GM12878 (cell line): ENCODE measurements at regions not wholly inside any gene's neighbourhood (a gene's known extent, or its start where the extent isn't known, plus 50 kb on each side); places are given as distances from the start of the nearest gene placed in this dataset.

Experiments used
- ATAC-seq: fragments of 200-7000 bp; cut with Tn5 transposase; 3 replicates; pipeline ENCODE4 v1.9.1; 2020; ENCODE audit warnings: mild to moderate bottlenecking, moderate library complexity
- BruUV-seq: library from RNA; stranded (reverse); fragments of 400-500 nt; replicated peaks from 2 replicates; lab custom pipeline; 2021; lab: Mats Ljungman, UMichigan
- CTCF ChIA-PET: fragments of 300-600 bp; sonication (Branson Sonifier 250); formaldehyde crosslinking; extraction: SDS; loops from one replicate; lab custom pipeline; 2021; ENCODE audit warnings: inconsistent platforms; lab: Yijun Ruan, JAX
- POLR2A ChIA-PET: fragments of 350-600 bp; formaldehyde crosslinking; extraction: SDS; loops from one replicate; lab custom pipeline; 2021; ENCODE audit warnings: inconsistent platforms; lab: Charles Lee
- RAD21 ChIA-PET: fragments of 300-600 bp; sonication (Branson Sonifier 250); formaldehyde crosslinking; loops from one replicate; lab custom pipeline; 2023; ENCODE audit warnings: antibody characterized with exemption; ENCODE audit not compliant: unreplicated experiment; lab: Charles Lee
- SMC1A ChIA-PET: fragments of 300-600 bp; sonication (Branson Sonifier 250); formaldehyde crosslinking; loops from one replicate; lab custom pipeline; 2023; ENCODE audit not compliant: unreplicated experiment, uncharacterized antibody; lab: Charles Lee
- DNase-seq: peaks from one replicate; pipeline ENCODE4 v3.0.0-alpha.2; 2011; ENCODE audit warnings: low read depth, low spot score
- FAIRE-seq: peaks from 3 replicates; lab custom pipeline; 2011; peaks lifted over from hg19 to GRCh38; lab: Jason Lieb, UNC
- H2AFZ ChIP-seq: 2 replicates; pipeline ENCODE4 v1.6.0; 2011; ENCODE audit warnings: low read depth, low read length, control low read depth; ENCODE audit not compliant: control insufficient read depth
- H3K27ac ChIP-seq: 2 replicates; pipeline ENCODE4 v1.5.1; 2011; ENCODE audit warnings: control low read depth; ENCODE audit not compliant: control insufficient read depth, insufficient read depth
- H3K27me3 ChIP-seq, 2 experiments: replicated peaks in 1 of 2; 2 replicates each; pipeline versions ENCODE4 v1.6.0 to v1.6.1; 2011; ENCODE audit warnings: low read length in 1 of 2; ENCODE audit not compliant: control insufficient read depth in 2 of 2, insufficient read depth in 2 of 2
- H3K36me3 ChIP-seq, 2 experiments: 2 replicates each; pipeline ENCODE4 v1.5.1; 2011; ENCODE audit warnings: low read length in 1 of 2; ENCODE audit not compliant: control insufficient read depth in 2 of 2, insufficient read depth in 2 of 2
- H3K4me1 ChIP-seq: 2 replicates; pipeline ENCODE4 v1.6.1; 2011; ENCODE audit warnings: mild to moderate bottlenecking, low read length, moderate library complexity, mixed read lengths; ENCODE audit not compliant: control insufficient read depth, insufficient read depth
- H3K4me2 ChIP-seq: 2 replicates; pipeline ENCODE4 v1.6.0; 2011; ENCODE audit warnings: control low read depth; ENCODE audit not compliant: control insufficient read depth, insufficient read depth
- H3K4me3 ChIP-seq: fragments of 200-600 bp; sonication (generic); 2 replicates; pipeline ENCODE4 v1.5.1; 2016
- H3K79me2 ChIP-seq: 2 replicates; pipeline ENCODE4 v1.6.0; 2011; ENCODE audit warnings: low read length; ENCODE audit not compliant: control insufficient read depth, insufficient read depth
- H3K9ac ChIP-seq: 2 replicates; pipeline ENCODE4 v1.8.0; 2011; ENCODE audit warnings: low read length, control low read depth, mixed read lengths; ENCODE audit not compliant: control insufficient read depth, insufficient read depth
- H3K9me3 ChIP-seq: replicated peaks from 3 replicates; pipeline ENCODE4 v1.5.1; 2011; ENCODE audit warnings: mild to moderate bottlenecking, low read length; ENCODE audit not compliant: control insufficient read depth, insufficient read depth
- H4K20me1 ChIP-seq: 2 replicates; pipeline ENCODE4 v1.6.0; 2011; ENCODE audit not compliant: control insufficient read depth, insufficient read depth
- ASH2L ChIP-seq: fragments of 300-600, 200-600 bp; sonication (generic); IDR thresholded peaks from 2 replicates; pipeline ENCODE4 v1.6.1; 2017; ENCODE audit warnings: low read depth, mild to moderate bottlenecking, borderline replicate concordance
- BCLAF1 ChIP-seq: fragments of 450-650 bp; IDR thresholded peaks from 2 replicates; pipeline ENCODE4 v1.6.1; 2017; ENCODE audit warnings: antibody characterized with exemption, mild to moderate bottlenecking, moderate library complexity
- GABPA ChIP-seq: IDR thresholded peaks from 2 replicates; pipeline ENCODE4 v1.6.1; 2014; ENCODE audit warnings: antibody characterized with exemption, low read depth, mild to moderate bottlenecking, inconsistent platforms
- PML ChIP-seq: IDR thresholded peaks from 2 replicates; pipeline ENCODE4 v1.6.1; 2012; ENCODE audit warnings: low read length, inconsistent platforms
- SP1 ChIP-seq: IDR thresholded peaks from one replicate; pipeline ENCODE4 v1.6.1; 2011; ENCODE audit warnings: low read depth, low read length
- ZBTB4 ChIP-seq: fragments of 450-650 bp; formaldehyde crosslinking; IDR thresholded peaks from 2 replicates; pipeline ENCODE4 v1.4.0; 2022; ENCODE audit warnings: mild to moderate bottlenecking, moderate library complexity
- ZNF207 ChIP-seq: fragments of 450-650 bp; IDR thresholded peaks from 2 replicates; pipeline ENCODE4 v1.6.1; 2014; ENCODE audit warnings: antibody characterized with exemption, mild to moderate bottlenecking, borderline replicate concordance
- ZNF384 ChIP-seq: IDR thresholded peaks from 2 replicates; pipeline ENCODE4 v1.6.1; 2012; ENCODE audit warnings: low read depth, mild to moderate bottlenecking, low read length, improper control_type of control experiment, borderline replicate concordance
- WGBS: methylation state at CpG from one replicate; pipeline ENCODE4 v1.1.6; 2016; ENCODE audit warnings: low lambda C conversion rate; ENCODE audit not compliant: insufficient replicate concordance, insufficient coverage; ENCODE audit errors: missing lambda C conversion rate; 5-methylcytosine and 5-hydroxymethylcytosine counted together
- in situ Hi-C: fragments of 300-500 bp; cut with MboI; formaldehyde crosslinking; loops from 9 replicates; pipeline ENCODE4 v1.14.3; 2018; ENCODE audit warnings: mixed read lengths
- intact Hi-C: fragments of 100-400 bp; cut with micrococcal nuclease; formaldehyde crosslinking; loops from one replicate; pipeline ENCODE4 v1.14.2; 2022; ENCODE audit not compliant: unreplicated experiment

- H3K9ac ChIP-seq, result no peak overlapping the region
- H3K4me2 ChIP-seq, result no peak overlapping the region
- FAIRE-seq (no peak), DNase-seq (no peak), ATAC-seq (no peak; the same call in 2 of the 3 replicates)
- intact Hi-C loops, result no loop called here
- H3K4me3 ChIP-seq, result no peak overlapping the region
- ChIA-PET RAD21 (no interaction called here), CTCF (no interaction called here), SMC1A (interaction anchor here (0.8 kb wide), 1 partner anchor 9 kb away, joined by 3 read pairs; no protein-coding TSS in a partner anchor), POLR2A (no interaction called here)
- H3K9me3 ChIP-seq, result no peaks in the 10 kb centered on the region
- H3K27ac ChIP-seq, result no peak overlapping the region
- no peaks in the 10 kb centered on the region for H3K4me1 ChIP-seq
- no peaks in the 10 kb centered on the region for H4K20me1 ChIP-seq
- no peaks in the 10 kb centered on the region for H3K79me2 ChIP-seq
- WGBS, result 30% methylated on average over 6 of the region's 6 CpGs
- H3K27me3 ChIP-seq, result no peaks in the 10 kb centered on the region; a peak in 1 of 4 replicates
- in situ Hi-C loops, result no loop called here
- BruUV-seq, result no TSS peak
- TF ChIP-seq ZNF207 (no peak), ZBTB4 (CRISPR knock-in tag) (no peak), ZNF384 (no peak), BCLAF1 (no peak), PML (no peak), GABPA (no peak), SP1 (no peak), ASH2L (no peak)
- H2AFZ ChIP-seq, result no peak overlapping the region
- no peaks in the 10 kb centered on the region for H3K36me3 ChIP-seq
These were observed 89.4 kb upstream of the SOX2 start for GRCh38 chr3:181622365-181622764.
